Testis (tissue), 2 donors: ENCODE measurements at regions not wholly inside any gene's neighbourhood (a gene's known extent, or its start where the extent isn't known, plus 50 kb on each side); places are given as distances from the start of the nearest gene placed in this dataset.
A peak's percentile ranks its signal among the peaks of the same experiment; 100 is the strongest.
"Not testable (repeated sequence)": the region's sequence is repeated elsewhere in the genome, so short reads cannot be mapped to it uniquely, and the experiment has no call there.

Experiments used
- DNase-seq: peaks from one replicate; pipeline ENCODE4 v3.0.0-alpha.2; 2019
- H3K27ac ChIP-seq, 2 donors: fragments of 200-600 bp; sonication (generic); one replicate each; pipeline ENCODE4 v1.5.1; 2019
- H3K27me3 ChIP-seq: fragments of 200-600 bp; sonication (generic); one replicate; pipeline ENCODE4 v1.5.1; 2019
- H3K36me3 ChIP-seq: fragments of 200-600 bp; sonication (generic); one replicate; pipeline ENCODE4 v1.5.1; 2017; ENCODE audit warnings: low read depth; ENCODE audit errors: missing control alignments
- H3K4me1 ChIP-seq: fragments of 200-600 bp; sonication (generic); one replicate; pipeline ENCODE4 v1.5.1; 2019
- H3K4me3 ChIP-seq, 2 donors: fragments of 200-600 bp; sonication (generic); one replicate each; pipeline ENCODE4 v1.5.1; 2017 to 2019
- H3K9me3 ChIP-seq: fragments of 200-600 bp; sonication (generic); one replicate; pipeline ENCODE4 v1.5.1; 2017
- POLR2A ChIP-seq: fragments of 450-650 bp; IDR thresholded peaks from one replicate; pipeline ENCODE4 v1.6.1; 2017; ENCODE audit warnings: antibody characterized with exemption, mild to moderate bottlenecking, moderate library complexity
- WGBS, 2 donors: methylation state at CpG; one replicate each; pipeline ENCODE4 v1.1.5; 2018; 5-methylcytosine and 5-hydroxymethylcytosine counted together
- intact Hi-C: fragments of 100-400 bp; cut with DNase I; formaldehyde crosslinking; loops from one replicate; pipeline ENCODE4 v1.15.1; 2023; ENCODE audit warnings: low total_unique reads
- TF ChIP-seq, protein P1 (sequence below), 3 experiments: fragments of 450-650 bp in 2 of 3; fragments of 200-600 bp in 1 of 3; sonication (generic) in 1 of 3; IDR thresholded peaks; one replicate each; pipeline ENCODE4 v1.5.1; 2016 to 2019; ENCODE audit warnings: antibody characterized with exemption in 3 of 3, mild to moderate bottlenecking in 2 of 3, moderate library complexity in 1 of 3

DNA sequence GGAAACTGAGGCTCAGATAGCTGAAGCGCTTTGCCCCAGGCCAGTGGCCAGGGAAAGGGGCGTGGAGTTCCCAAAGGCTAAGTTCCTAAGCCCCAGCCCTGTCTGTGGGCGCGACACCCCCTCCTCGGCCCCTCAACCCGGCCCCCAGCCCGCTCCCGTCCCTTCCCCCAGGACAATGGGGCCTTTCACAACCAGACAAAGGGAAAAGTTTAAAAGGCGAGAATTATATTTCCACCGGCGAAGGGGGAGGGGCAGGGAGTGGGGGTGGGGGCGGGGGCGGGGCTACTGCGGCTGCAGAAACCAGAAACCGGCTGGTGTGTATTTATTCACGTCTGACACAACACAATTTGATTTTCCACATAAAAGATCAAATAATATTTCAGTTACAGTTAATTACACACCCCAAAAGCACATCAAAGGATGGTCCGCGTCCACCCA, 192.1 kb downstream of the MN1 start:
- DNase-seq: no peak
- H3K4me1 ChIP-seq: peaks cover 5% of the 10 kb centered on the region
- H3K36me3 ChIP-seq: no peaks in the 10 kb centered on the region
- no peak overlapping the region for H3K27ac ChIP-seq
- TF ChIP-seq, protein P1, sequence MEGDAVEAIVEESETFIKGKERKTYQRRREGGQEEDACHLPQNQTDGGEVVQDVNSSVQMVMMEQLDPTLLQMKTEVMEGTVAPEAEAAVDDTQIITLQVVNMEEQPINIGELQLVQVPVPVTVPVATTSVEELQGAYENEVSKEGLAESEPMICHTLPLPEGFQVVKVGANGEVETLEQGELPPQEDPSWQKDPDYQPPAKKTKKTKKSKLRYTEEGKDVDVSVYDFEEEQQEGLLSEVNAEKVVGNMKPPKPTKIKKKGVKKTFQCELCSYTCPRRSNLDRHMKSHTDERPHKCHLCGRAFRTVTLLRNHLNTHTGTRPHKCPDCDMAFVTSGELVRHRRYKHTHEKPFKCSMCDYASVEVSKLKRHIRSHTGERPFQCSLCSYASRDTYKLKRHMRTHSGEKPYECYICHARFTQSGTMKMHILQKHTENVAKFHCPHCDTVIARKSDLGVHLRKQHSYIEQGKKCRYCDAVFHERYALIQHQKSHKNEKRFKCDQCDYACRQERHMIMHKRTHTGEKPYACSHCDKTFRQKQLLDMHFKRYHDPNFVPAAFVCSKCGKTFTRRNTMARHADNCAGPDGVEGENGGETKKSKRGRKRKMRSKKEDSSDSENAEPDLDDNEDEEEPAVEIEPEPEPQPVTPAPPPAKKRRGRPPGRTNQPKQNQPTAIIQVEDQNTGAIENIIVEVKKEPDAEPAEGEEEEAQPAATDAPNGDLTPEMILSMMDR (IDR thresholded peaks at IDR 0.05): no peak
- no peak for TF ChIP-seq POLR2A
- peak overlapping the region; percentile 9 to 43 for H3K4me3 ChIP-seq
- H3K27me3 ChIP-seq: no peaks in the 10 kb centered on the region
- intact Hi-C loops: no loop called here
- 46 to 51% methylated on average over 18 of the region's 18 CpGs for WGBS, 2 donors
- no peaks in the 10 kb centered on the region for H3K9me3 ChIP-seq

DNA sequence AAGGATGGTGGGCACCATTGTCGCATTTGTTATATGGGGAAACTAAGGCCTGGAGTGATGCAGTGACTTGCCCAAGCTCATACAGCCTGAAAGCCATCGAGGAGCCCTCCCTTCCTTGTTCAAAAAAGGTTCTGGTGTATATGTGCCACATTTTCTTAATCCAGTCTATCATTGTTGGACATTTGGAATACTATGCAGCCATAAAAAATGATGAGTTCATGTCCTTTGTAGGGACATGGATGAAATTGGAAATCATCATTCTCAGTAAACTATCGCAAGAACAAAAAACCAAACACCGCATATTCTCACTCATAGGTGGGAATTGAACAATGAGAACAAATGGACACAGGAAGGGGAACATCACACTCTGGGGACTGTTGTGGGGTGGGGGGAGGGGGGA, 191.4 kb downstream of the MN1 start:
- intact Hi-C loops: loop anchor here (5.0 kb wide), 1 partner anchor 48 kb away; no protein-coding TSS in a partner anchor
- 83 to 85% methylated on average over 4 of the region's 4 CpGs for WGBS, 2 donors
- H3K36me3 ChIP-seq, DNase-seq, H3K27ac ChIP-seq, H3K9me3 ChIP-seq, H3K4me1 ChIP-seq, H3K27me3 ChIP-seq: not testable (repeated sequence)
- H3K4me3 ChIP-seq: peak overlapping the region in 1 of 2 donors; percentile 43

DNA sequence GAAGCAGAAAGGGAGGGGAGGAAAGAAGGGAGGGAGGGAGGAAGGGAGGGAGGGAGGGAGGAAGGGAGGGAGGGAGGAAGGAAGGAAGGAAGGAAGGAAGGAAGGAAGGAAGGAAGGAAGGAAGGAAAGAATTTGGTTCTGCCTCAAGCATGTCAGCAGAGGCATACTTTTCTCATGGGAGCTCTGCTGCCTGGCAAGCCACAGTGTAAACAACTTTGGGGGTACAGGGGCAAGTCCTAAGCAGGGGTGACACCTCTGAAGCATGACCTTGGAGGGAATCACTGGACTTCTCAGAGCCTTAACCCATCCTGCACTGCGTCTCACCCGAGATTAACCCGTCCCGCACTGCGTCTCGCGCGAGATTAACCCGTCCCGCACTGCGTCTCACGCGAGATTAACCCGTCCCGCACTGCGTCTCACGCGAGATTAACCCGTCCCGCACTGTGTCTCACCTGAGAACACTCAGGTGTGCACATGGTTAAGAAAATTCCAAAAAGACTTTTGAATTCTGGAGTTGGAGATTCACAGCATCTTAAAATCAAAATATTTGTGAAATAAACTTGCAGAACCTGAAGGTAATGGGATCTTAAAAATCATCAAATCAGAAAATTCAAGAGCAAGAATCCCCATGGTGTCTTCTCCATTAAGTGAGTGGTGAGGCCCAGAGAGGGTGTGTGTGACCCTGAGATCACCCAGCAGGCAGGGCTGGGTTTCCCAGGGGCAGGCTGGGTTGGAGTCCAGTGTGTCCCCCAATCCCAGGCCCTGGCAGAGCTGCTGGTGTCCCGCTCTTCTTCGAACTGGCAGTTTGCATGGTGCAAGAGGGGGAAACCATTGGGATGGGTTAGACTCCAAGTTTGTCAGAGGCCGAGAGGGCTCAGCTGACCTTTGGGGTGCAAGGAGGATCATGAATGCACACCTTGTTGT, 190.4 kb downstream of the MN1 start:
- 68 to 83% methylated on average over 23 of the region's 23 CpGs for WGBS, 2 donors
- no peak overlapping the region for H3K27ac ChIP-seq
- no peaks in the 10 kb centered on the region for H3K9me3 ChIP-seq
- intact Hi-C loops: loop anchor here (5.0 kb wide), 1 partner anchor 49 kb away; no protein-coding TSS in a partner anchor
- no peak for TF ChIP-seq POLR2A
- TF ChIP-seq, protein P1 (IDR thresholded peaks at IDR 0.05): no peak
- H3K4me3 ChIP-seq: peak overlapping the region in 1 of 2 donors; percentile 1
- H3K4me1 ChIP-seq: peaks cover 10% of the 10 kb centered on the region
- peak; percentile 26 for DNase-seq
- no peaks in the 10 kb centered on the region for H3K27me3 ChIP-seq
- H3K36me3 ChIP-seq: no peaks in the 10 kb centered on the region

DNA sequence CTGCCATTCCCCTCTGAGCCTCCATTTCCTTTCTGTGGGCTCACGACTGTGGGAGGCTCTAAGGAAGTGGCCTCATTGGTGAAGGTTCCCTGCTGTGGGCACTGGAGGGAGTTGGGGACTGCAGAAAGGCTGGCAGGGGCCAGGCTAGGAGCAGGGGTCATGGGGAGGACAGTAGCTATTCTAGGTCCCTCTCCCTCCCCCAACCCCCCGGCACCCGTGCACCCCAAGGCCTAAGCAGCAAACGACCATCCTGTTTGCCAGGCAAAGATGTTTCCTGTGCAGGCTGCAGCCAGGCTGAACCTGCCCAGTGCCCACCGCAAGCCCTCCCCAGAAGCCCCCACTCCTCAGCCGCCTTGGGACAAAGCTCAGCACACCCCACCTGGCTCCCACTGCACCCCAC, 189.4 kb downstream of the MN1 start:
- DNase-seq: no peak
- H3K9me3 ChIP-seq: no peaks in the 10 kb centered on the region
- intact Hi-C loops: loop anchor here (5.0 kb wide), 1 partner anchor 50 kb away; no protein-coding TSS in a partner anchor
- no peak overlapping the region for H3K27ac ChIP-seq
- no peaks in the 10 kb centered on the region for H3K36me3 ChIP-seq
- H3K4me3 ChIP-seq: no peak overlapping the region
- no peaks in the 10 kb centered on the region for H3K27me3 ChIP-seq
- peaks cover 10% of the 10 kb centered on the region for H3K4me1 ChIP-seq
- TF ChIP-seq, protein P1 (IDR thresholded peaks at IDR 0.05): no peak
- TF ChIP-seq POLR2A: no peak
- 56 to 73% methylated on average over 3 to 6 of the region's 6 CpGs for WGBS, 2 donors

DNA sequence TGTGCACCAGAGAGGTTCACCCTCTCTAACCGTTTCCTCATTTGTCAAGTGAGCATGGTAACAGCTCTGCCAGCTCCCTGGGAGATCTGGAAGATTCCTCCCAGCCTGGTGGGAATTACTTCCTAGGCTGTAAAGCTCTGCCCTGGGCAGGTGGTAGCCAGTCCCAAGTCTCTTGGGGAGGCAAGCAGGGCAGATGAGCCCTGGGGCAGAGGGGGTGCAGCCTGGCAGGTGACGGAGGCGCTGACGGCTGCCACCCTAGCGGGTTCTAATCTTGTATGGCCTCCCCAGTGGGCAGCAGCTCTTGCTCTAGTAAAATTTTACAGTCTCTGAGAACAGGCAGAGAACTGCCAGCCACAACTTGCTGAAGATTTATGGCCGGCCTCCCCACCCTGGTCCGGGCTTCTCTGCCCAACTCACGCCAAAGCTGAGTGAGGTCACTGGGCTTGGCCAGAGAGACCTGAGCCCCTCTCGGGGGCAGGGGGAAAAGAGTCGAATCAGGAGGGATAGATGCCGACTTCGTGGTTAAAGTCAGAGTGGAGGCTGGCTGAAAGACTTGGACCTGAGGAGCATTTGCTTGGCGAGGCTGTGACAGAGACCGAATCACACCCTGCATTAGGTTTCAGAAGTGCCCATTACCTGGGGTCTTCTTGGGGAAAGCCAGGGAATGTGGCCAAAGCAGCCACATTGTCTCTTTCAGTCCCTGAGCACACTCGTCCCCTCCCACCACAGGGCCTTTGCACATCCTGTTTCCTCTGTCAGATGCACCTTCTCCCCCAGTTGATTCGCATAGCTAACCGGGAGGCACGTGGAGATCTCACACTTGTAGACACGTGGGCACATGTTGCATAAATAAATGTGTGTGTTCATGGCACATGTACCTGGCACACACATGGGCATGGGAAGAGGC, 188.2 kb downstream of the MN1 start:
- DNase-seq: no peak
- no peak overlapping the region for H3K27ac ChIP-seq
- no peaks in the 10 kb centered on the region for H3K36me3 ChIP-seq
- WGBS, 2 donors: 69 to 76% methylated on average over 19 of the region's 19 CpGs
- peak overlapping the region; percentile 15 to 52 for H3K4me3 ChIP-seq
- TF ChIP-seq POLR2A: no peak
- peaks cover 10% of the 10 kb centered on the region for H3K4me1 ChIP-seq
- intact Hi-C loops: loop anchor here (5.0 kb wide), 1 partner anchor 51 kb away; no protein-coding TSS in a partner anchor
- H3K27me3 ChIP-seq: no peaks in the 10 kb centered on the region
- no peaks in the 10 kb centered on the region for H3K9me3 ChIP-seq
